ENCODE measurements at regions not wholly inside any gene's neighbourhood (a gene's known extent, or its start where the extent isn't known, plus 50 kb on each side); places are given as distances from the start of the nearest gene placed in this dataset.
A peak's percentile ranks its signal among the peaks of the same experiment; 100 is the strongest.
"Not testable (repeated sequence)": the region's sequence is repeated elsewhere in the genome, so short reads cannot be mapped to it uniquely, and the experiment has no call there.

DNA sequence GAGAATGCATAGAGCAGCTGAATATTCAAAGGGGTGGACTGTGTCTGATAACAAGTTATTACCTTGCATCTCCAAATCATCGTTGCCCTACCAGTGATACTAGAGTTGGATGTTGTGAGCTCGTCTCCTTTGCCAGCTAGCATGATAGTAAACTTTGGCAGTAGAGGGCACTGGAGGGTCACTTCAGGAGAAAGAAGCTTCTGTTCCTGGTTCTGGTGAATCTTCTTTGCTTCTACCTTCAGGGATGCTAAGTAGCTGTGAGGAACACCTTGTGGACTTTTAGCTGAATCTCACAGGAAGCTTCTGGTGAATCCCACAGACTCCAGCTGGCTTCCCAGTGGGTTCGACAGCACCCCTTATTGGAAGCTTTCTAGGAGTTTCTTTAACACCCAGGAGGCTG lies 626.6 kb upstream of the SGCD start:
- no peak for DNase-seq (ENCODE audit: low read depth)

GRCh38 chr5:155711882-155712281 lies 615.1 kb upstream of the SGCD start:
- DNase-seq (ENCODE audit: low read depth): no peak

GRCh38 chr5:155714435-155714834 lies 612.5 kb upstream of the SGCD start:
- not testable (repeated sequence) for DNase-seq (ENCODE audit: low read depth)

DNA sequence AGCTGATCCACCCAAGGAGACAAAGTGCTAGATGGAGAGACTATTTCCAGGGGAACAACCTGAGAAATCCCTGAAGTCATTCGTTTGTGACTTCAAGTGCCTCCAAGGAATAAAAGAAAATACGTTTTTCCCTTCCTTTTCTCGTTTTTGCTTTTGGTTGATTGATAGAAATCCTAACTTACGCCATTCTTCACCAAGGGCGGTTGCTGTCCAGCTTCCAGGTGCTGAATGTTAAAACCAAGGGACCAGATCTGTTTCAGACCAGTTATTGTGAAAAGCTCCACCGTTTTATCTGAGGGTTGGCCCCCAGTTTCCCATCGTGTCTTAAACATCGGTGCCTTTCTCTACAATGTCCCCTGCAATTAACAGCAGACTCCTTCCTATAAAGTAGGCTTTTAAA lies 600.7 kb upstream of the SGCD start:
- peak; percentile 24 for DNase-seq (ENCODE audit: low read depth)

- no peak for DNase-seq (ENCODE audit: low read depth)
These were observed 599.3 kb upstream of the SGCD start for GRCh38 chr5:155727512-155728145.

DNA sequence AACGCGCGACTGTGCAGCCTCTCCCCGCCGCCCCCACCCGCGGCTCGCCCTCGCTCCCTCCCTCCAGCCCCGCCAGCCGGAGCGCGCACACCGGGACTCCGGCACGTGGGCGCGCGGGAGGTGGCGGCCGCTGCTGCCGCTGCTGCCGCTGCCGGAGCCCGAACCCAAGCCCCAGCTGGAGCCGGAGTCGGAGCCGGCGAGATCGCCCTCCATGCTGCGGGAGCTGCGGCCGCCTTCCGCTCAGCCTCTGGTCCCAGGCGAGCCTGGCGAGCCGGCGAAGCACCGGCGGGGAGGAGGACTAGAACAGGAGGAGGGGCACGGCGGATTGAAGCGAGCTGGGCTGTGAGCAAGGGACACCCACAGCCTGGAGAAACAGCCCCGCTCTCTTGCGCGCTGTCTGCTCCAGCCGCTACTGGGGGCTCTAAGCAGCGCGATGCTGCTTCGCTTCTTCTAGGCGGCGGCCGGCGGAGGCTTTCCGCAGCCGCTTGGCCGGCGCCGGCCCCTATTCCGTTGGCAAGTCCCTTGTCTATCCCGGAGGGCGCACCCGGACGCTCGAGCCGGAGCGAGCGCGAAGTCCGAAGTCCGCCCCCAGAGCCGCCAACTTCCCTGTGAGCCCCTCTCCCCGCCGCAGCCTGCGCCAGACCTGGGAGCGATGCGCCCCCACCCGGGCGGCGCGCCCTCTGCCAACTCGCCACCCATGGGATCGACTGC lies 598.7 kb upstream of the SGCD start:
- peak; percentile 43 for DNase-seq (ENCODE audit: low read depth)

DNA sequence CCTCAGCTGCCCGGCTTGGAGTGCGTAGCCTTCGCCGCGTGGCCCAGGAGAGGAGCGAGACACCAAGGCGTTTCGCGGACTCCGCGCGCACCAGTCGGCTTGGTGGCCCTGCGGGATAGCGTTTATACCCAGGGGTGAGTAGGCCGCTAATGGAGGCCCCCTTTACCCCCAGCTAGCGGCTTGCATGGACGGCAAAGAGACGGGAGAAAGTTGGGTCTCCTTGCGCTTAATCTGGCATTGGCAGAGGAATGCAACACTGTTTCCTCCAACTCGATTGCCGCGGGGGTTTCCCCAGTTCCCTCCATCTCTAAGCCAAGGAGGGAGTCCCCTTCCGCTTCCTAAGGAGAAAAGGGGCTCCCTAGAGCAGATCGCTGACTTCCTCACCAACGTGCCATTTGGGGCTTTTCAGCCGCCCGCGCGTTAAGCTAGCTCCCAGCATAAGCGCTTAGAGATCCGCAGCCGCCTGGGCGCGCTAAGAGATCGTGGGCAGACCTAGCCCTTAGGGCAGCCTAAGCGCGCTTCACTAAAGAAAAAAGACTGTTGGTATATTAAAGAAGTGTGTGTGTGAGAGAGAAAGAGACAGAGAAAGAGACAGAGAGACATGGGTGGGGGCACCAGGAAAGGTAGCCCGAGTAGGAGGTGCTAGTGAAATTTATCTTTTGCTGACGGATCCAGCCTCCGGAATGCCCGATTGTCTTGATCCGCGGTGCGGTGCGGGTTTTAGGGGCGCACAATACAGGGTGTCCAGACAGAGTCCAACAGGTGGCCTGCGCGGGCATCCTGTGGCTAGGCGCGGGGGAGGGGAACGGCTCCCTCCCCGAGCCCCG lies 597.9 kb upstream of the SGCD start:
- DNase-seq (ENCODE audit: low read depth): no peak

DNA sequence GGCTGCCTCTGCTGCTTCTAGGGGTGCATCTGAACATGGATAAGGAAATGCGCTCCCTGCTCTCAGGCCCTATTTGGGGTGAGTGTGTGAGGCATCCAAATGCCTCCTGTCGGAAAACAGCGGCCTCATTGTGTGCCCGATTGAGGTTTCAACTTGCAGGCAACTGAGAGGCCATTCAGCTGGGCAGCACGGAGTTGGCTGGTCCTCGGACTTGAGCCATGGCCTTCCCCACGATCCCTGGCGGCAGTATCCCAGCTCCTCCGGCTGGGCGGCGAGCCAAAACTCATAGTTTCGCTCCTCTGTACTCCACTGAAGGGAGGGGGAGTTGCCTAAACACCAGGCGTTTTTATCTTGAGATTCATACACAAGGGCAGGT lies 597.3 kb upstream of the SGCD start:
- no peak for DNase-seq (ENCODE audit: low read depth)

- no peak for DNase-seq (ENCODE audit: low read depth)
These were observed 594.2 kb upstream of the SGCD start for GRCh38 chr5:155732587-155733376.

DNA sequence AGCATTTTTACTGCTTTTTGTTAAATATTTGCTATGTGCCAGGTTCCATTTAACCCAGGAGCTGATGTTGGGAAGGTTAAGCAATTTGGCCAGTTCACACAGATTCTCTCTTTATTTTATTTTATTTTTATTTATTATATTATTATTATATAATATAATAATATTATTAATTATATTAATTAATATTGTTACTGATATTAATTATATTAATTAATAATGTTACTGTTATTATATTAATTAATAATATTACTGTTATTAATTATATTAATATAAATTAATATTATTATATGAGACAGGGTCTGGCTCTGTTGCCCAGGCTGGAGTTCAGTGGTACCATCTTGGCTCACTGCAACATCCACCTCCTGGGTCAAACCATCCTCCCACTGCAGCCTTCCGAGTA lies 593.0 kb upstream of the SGCD start:
- DNase-seq (ENCODE audit: low read depth): no peak

GRCh38 chr5:155735388-155735787 lies 591.6 kb upstream of the SGCD start:
- DNase-seq (ENCODE audit: low read depth): no peak

DNA sequence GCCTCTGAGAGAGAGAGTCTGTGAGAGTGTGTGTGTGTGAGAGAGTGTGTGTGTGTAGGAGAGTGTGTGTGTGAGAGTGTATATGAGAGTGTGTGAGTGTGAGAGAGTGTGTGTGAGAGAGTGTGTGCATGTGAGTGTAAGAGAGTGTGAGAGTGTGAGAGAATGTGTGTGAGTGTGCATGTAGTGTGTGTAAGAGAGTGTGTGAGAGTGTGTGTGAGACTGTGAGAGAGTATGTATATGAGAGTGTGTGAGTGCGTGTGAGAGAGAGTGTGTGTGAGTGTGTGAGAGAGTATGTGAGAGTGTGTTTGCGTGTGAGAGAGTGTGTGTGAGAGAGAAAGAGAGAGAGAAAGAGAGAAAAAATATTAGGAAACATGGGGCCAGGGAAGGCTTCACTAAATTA lies 588.3 kb upstream of the SGCD start:
- no peak for DNase-seq (ENCODE audit: low read depth)

- DNase-seq (ENCODE audit: low read depth): no peak
These were observed 580.5 kb upstream of the SGCD start for GRCh38 chr5:155746367-155747038.

DNA sequence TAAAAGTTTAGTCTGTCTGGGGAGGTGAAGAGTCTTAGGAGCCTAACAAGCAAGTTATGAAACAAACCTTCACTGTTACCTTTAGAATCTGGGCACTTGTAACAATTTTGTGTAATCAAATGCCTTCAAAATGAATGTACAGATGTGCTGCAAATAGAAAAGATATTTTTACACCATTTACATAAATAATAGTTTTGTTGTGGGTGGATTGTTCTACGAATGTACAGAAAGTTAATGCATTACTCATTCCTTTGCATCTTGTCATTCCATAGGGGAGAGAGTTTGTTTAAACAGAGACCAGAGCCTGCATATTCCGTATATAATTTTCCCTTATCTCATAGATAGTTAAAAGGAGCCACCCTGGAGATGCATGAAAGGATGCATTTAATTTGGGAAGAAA lies 576.9 kb upstream of the SGCD start:
- DNase-seq (ENCODE audit: low read depth): no peak

GRCh38 chr5:155750571-155750970 lies 576.4 kb upstream of the SGCD start:
- no peak for DNase-seq (ENCODE audit: low read depth)

GRCh38 chr5:155753943-155754581 lies 572.9 kb upstream of the SGCD start:
- DNase-seq (ENCODE audit: low read depth): no peak

DNA sequence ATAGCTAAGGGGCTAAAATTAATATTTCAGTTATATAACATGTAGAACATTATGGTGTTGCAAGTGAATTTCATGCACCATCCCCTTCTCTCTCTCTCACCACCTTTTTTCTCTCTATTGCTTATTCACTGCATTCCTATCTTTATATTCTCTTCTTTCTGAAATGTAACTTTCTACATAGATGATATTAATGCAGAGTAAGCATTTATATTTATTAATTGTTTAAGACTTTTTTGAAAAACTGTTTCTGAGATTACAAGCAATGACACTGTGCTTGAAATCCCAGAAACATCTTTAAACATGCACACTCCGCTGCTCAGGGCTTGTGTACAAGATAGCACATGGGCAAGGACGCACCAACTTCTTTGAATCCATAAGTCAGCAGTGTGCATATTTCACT lies 567.7 kb upstream of the SGCD start:
- no peak for DNase-seq (ENCODE audit: low read depth)

GRCh38 chr5:155759984-155760383 lies 567.0 kb upstream of the SGCD start:
- no peak for DNase-seq (ENCODE audit: low read depth)

- DNase-seq (ENCODE audit: low read depth): no peak
These were observed 565.5 kb upstream of the SGCD start for GRCh38 chr5:155761502-155761901.

DNA sequence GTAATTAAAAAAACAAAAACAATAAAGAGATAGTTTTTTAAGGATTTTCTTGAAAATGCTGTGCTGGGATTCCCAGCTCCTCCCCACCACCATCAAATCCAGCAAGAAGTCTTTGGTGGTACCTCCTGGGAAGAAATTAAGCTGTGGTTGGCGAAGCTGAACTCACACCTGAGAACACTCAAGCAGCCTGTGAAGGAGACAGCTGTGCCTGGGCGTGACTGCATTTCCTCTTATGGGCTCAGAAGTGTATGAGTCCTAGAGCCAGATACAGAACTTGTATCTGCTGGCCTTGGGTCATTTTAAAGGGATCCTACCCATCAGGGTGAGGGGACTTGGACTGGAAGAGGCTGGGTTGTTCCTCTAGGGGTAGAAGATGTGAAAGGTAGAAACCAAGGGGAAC lies 561.2 kb upstream of the SGCD start:
- no peak for DNase-seq (ENCODE audit: low read depth)

DNA sequence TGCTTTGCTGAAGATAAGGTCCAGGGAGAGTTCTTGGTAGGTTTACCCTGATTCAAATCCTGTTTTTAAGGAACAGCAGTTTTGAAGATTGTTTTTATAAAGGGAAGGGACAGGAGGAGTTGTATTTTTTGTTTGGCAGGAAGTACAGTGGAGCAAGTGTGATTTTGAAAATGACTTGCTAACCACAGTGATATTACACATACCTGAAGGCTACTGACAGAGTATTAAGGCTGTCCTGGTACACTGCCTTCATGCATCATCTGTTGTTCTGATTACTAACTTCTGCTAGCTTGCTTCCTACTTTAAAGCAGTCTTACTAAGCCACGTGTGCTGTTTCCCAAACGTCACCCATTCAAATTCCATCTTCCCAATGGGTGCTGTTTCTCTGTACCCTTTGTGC lies 559.5 kb upstream of the SGCD start:
- DNase-seq (ENCODE audit: low read depth): no peak

Data from iris pigment epithelial cell (primary cell).